ENCODE measurements at regions not wholly inside any gene's neighbourhood (a gene's known extent, or its start where the extent isn't known, plus 50 kb on each side); places are given as distances from the start of the nearest gene placed in this dataset.

DNA sequence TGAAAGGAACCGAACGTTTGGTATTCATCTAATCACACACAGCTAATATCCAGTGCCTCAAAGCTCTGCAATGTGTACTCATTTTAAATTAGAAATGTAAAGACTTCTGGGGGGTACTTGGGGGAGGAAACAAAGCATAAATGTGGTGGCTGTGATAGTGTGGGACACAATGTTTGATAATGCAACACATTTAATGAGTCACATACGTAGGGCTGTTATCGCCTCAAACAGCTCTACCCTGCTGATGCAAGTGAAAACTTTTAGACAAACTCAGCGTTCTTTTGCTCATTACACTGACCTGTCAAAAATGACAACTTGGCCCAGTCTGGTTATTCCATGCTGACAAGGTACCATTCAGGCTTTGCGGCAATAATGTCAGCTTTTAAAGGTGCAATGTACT, 1227.1 kb upstream of the CELF4 start:
- TF ChIP-seq CTCF (conservative IDR thresholded peaks at IDR 0.05; ENCODE audit: low read length) (no peak), EZH2phosphoT487 (IDR thresholded peaks at IDR 0.05; ENCODE audit: borderline replicate concordance, low read depth, low read length) (no peak)
